Bronchial epithelial cell (primary cell): ENCODE measurements at regions not wholly inside any gene's neighbourhood (a gene's known extent, or its start where the extent isn't known, plus 50 kb on each side); places are given as distances from the start of the nearest gene placed in this dataset.

Experiments used
- DNase-seq: peaks from one replicate; pipeline ENCODE4 v3.0.0-alpha.2; 2010; ENCODE audit warnings: low read depth
- FAIRE-seq: peaks from 2 replicates; lab custom pipeline; 2011; peaks lifted over from hg19 to GRCh38; lab: Jason Lieb, UNC
- H3K27me3 ChIP-seq: 2 replicates; pipeline ENCODE4 v1.5.1; 2011; ENCODE audit warnings: low read length; ENCODE audit not compliant: control insufficient read depth, insufficient read depth
- H3K36me3 ChIP-seq: 2 replicates; pipeline ENCODE4 v1.5.1; 2011; ENCODE audit warnings: low read length; ENCODE audit not compliant: control insufficient read depth, insufficient read depth
- H3K4me3 ChIP-seq: 2 replicates; pipeline ENCODE4 v1.5.1; 2011; ENCODE audit warnings: mild to moderate bottlenecking, low read depth, low read length, control low read depth
- TF ChIP-seq, protein P1 (sequence below): IDR thresholded peaks from 2 replicates; pipeline ENCODE4 v1.5.1; 2011; ENCODE audit warnings: mild to moderate bottlenecking, moderate library complexity, low read length, control low read depth, inconsistent platforms; ENCODE audit not compliant: insufficient read depth, severe bottlenecking

DNA sequence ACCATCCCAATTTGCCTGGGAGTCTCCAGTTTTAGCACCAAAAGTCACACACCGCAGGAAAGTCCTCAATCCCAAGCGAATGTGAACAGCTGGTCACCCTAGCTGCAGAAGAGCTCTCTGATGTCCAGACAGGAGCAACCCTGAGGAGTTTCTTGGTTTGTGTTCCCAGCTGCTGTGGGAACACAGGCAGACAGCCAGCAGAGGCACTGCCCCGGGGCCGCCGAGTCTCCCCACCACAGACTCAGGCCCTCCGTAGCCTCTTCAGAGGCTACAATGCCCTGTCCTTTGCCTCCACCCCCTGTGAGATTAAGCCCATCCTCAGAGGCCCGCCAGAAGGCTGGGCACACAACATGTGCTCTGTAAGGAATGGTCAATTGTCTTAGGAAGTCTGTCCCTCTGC lies 111.5 kb downstream of the TTC32 start:
- H3K27me3 ChIP-seq = no peaks in the 10 kb centered on the region
- no peaks in the 10 kb centered on the region for H3K36me3 ChIP-seq
- DNase-seq = no peak
- no peak overlapping the region for H3K4me3 ChIP-seq
- TF ChIP-seq, protein P1, sequence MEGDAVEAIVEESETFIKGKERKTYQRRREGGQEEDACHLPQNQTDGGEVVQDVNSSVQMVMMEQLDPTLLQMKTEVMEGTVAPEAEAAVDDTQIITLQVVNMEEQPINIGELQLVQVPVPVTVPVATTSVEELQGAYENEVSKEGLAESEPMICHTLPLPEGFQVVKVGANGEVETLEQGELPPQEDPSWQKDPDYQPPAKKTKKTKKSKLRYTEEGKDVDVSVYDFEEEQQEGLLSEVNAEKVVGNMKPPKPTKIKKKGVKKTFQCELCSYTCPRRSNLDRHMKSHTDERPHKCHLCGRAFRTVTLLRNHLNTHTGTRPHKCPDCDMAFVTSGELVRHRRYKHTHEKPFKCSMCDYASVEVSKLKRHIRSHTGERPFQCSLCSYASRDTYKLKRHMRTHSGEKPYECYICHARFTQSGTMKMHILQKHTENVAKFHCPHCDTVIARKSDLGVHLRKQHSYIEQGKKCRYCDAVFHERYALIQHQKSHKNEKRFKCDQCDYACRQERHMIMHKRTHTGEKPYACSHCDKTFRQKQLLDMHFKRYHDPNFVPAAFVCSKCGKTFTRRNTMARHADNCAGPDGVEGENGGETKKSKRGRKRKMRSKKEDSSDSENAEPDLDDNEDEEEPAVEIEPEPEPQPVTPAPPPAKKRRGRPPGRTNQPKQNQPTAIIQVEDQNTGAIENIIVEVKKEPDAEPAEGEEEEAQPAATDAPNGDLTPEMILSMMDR = no peak
- FAIRE-seq = peak; percentile 23

GRCh38 chr2:19787134-19787533 lies 114.6 kb downstream of the TTC32 start:
- TF ChIP-seq, protein P1 = no peak
- Histone ChIP-seq H3K4me3 (no peak overlapping the region), H3K27me3 (no peaks in the 10 kb centered on the region), H3K36me3 (no peaks in the 10 kb centered on the region)
- FAIRE-seq = no peak
- no peak for DNase-seq

DNA sequence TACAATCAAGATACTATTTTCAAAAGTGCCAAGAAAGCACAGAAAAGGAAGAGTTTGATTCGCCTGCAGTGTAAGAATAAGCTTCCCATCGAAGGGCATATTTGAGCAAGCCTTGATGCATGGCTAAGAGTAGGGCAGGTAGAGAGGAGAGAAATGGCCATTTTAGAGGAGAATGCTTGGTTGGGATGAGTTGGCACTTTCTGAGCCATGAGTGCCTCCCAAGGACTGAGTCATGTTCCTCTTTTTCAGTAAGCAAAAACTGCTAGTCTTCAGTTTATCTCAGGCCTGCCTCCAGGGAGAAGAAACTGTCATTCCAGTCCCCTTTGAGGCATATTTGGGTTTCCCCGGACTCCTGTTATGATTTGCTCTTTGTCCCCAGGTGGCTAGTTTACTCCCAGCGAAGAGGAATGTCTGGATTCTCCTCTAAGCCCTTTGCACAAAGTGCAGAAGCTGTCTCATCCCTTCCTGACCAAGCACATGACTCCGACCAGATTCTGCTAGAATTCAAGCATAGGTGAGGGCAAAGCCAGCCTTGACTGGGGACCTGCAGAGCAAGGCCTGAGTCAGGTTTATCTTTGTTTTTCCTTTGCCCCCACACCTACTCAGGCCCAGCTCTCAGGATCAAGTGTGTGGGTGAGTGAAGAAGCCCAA lies 115.2 kb downstream of the TTC32 start:
- DNase-seq = peak; percentile 80
- Histone ChIP-seq H3K36me3 (no peaks in the 10 kb centered on the region), H3K27me3 (no peaks in the 10 kb centered on the region), H3K4me3 (no peak overlapping the region)
- TF ChIP-seq, protein P1 = no peak
- no peak for FAIRE-seq

DNA sequence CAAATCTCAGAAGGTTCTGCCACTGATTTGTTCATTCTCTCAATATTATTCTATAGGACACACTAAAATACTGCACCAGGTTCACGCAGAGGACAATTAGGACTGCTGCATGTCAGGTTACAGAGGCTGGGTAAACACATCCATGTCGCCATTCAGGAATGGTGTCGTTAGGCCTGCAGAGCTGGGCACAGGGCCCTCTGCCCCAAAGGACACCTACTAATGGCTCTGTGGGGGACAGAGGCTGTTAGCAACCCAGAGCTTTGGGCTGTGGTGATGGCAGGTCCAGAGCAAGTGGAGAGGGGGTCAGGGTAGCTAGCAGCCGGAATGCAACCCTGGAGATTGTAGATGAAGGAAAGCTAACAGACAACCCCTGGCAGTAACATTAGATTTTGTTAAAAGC lies 115.9 kb downstream of the TTC32 start:
- Histone ChIP-seq H3K27me3 (no peaks in the 10 kb centered on the region), H3K4me3 (no peak overlapping the region), H3K36me3 (no peaks in the 10 kb centered on the region)
- no peak for FAIRE-seq
- no peak for DNase-seq
- TF ChIP-seq, protein P1 = no peak

GRCh38 chr2:19785447-19785846 lies 116.3 kb downstream of the TTC32 start:
- DNase-seq (peak; percentile 81), FAIRE-seq (no peak)
- TF ChIP-seq, protein P1 = no peak
- Histone ChIP-seq H3K4me3 (no peak overlapping the region), H3K27me3 (no peaks in the 10 kb centered on the region), H3K36me3 (no peaks in the 10 kb centered on the region)

GRCh38 chr2:19784456-19784855 lies 117.3 kb downstream of the TTC32 start:
- no peaks in the 10 kb centered on the region for H3K36me3 ChIP-seq
- FAIRE-seq (no peak), DNase-seq (no peak)
- H3K27me3 ChIP-seq = no peaks in the 10 kb centered on the region
- no peak overlapping the region for H3K4me3 ChIP-seq
- TF ChIP-seq, protein P1 = no peak
